Upper lobe of left lung (tissue), 6 donors: ENCODE measurements at regions not wholly inside any gene's neighbourhood (a gene's known extent, or its start where the extent isn't known, plus 50 kb on each side); places are given as distances from the start of the nearest gene placed in this dataset.
A peak's percentile ranks its signal among the peaks of the same experiment; 100 is the strongest.

ENCODE experiments used
- ATAC-seq, 2 donors: fragments of 200-7000 bp; cut with Tn5 transposase; one replicate each; pipeline ENCODE4 v1.9.1; 2022; ENCODE audit warnings: mild to moderate bottlenecking in 2 of 2, moderate library complexity in 2 of 2; ENCODE audit not compliant: low FRiP score in 2 of 2
- DNase-seq, 2 donors: peaks; one replicate each; pipeline ENCODE4 v3.0.0-alpha.2; 2019 to 2020
- H3K27ac ChIP-seq, 4 donors: fragments of 200-600 bp; sonication (generic); one replicate each; pipeline ENCODE4 v1.5.1; 2016 to 2019
- H3K27me3 ChIP-seq, 4 donors: fragments of 200-600 bp; sonication (generic); one replicate each; pipeline ENCODE4 v1.5.1; 2017 to 2019
- H3K36me3 ChIP-seq, 4 donors: fragments of 200-600 bp; sonication (generic); one replicate each; pipeline ENCODE4 v1.5.1; 2016 to 2019
- H3K4me1 ChIP-seq, 4 donors: fragments of 200-600 bp; sonication (generic); one replicate each; pipeline ENCODE4 v1.5.1; 2018 to 2019
- H3K4me3 ChIP-seq, 4 donors: fragments of 200-600 bp; sonication (generic); one replicate each; pipeline ENCODE4 v1.5.1; 2017 to 2019; ENCODE audit warnings: mild to moderate bottlenecking in 2 of 4, moderate library complexity in 1 of 4
- H3K9me3 ChIP-seq, 4 donors: fragments of 200-600 bp; sonication (generic); one replicate each; pipeline ENCODE4 v1.5.1; 2018 to 2019
- EP300 ChIP-seq, 4 donors: sonication (generic); formaldehyde crosslinking; IDR thresholded peaks; one replicate each; pipeline ENCODE4 v1.5.1; 2017; ENCODE audit warnings: antibody characterized with exemption in 4 of 4, control low read depth in 2 of 4
- POLR2A ChIP-seq, 4 donors: fragments of 450-650 bp; IDR thresholded peaks; one replicate each; pipeline ENCODE4 v1.5.1; 2016 to 2017; ENCODE audit warnings: antibody characterized with exemption in 4 of 4, mild to moderate bottlenecking in 2 of 4
- POLR2AphosphoS5 ChIP-seq, 2 donors: sonication (generic); formaldehyde crosslinking; IDR thresholded peaks; one replicate each; pipeline ENCODE4 v1.5.1; 2017; ENCODE audit warnings: antibody characterized with exemption in 2 of 2
- WGBS, 2 donors: methylation state at CpG; one replicate each; pipeline ENCODE4 v1.1.5; 2017 to 2018; 5-methylcytosine and 5-hydroxymethylcytosine counted together
- TF ChIP-seq, protein P1 (sequence below), 6 experiments: fragments of 450-650 bp in 4 of 6; fragments of 200-600 bp in 2 of 6; sonication (generic) in 2 of 6; IDR thresholded peaks; one replicate each; pipeline ENCODE4 v1.5.1; 2016 to 2019; ENCODE audit warnings: antibody characterized with exemption in 6 of 6
- donor health status: DM: no; HTN: no; CAD: no; lungs with moderate emphysema.
- donor health status: DM: no; HTN: yes; CAD: no; lungs with severe emphysema.

GRCh38 chr2:67524213-67524612 is 127.1 kb downstream of the ETAA1 start:
- H3K9me3 ChIP-seq: no peaks in the 10 kb centered on the region
- no peak overlapping the region for H3K4me3 ChIP-seq
- TF ChIP-seq, protein P1, sequence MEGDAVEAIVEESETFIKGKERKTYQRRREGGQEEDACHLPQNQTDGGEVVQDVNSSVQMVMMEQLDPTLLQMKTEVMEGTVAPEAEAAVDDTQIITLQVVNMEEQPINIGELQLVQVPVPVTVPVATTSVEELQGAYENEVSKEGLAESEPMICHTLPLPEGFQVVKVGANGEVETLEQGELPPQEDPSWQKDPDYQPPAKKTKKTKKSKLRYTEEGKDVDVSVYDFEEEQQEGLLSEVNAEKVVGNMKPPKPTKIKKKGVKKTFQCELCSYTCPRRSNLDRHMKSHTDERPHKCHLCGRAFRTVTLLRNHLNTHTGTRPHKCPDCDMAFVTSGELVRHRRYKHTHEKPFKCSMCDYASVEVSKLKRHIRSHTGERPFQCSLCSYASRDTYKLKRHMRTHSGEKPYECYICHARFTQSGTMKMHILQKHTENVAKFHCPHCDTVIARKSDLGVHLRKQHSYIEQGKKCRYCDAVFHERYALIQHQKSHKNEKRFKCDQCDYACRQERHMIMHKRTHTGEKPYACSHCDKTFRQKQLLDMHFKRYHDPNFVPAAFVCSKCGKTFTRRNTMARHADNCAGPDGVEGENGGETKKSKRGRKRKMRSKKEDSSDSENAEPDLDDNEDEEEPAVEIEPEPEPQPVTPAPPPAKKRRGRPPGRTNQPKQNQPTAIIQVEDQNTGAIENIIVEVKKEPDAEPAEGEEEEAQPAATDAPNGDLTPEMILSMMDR (IDR thresholded peaks at IDR 0.05): no peak
- TF ChIP-seq EP300 (IDR thresholded peaks at IDR 0.05) (no peak), POLR2A (IDR thresholded peaks at IDR 0.05) (no peak), POLR2AphosphoS5 (IDR thresholded peaks at IDR 0.05) (no peak)
- H3K27ac ChIP-seq: no peak overlapping the region
- no peaks in the 10 kb centered on the region for H3K36me3 ChIP-seq
- H3K27me3 ChIP-seq: no peaks in the 10 kb centered on the region
- DNase-seq (no peak), ATAC-seq (no peak)
- peaks cover 0 to 6% (median 0%) of the 10 kb centered on the region in 4 donors for H3K4me1 ChIP-seq
- WGBS, 2 donors: 52 to 61% methylated on average over 2 of the region's 2 CpGs

DNA sequence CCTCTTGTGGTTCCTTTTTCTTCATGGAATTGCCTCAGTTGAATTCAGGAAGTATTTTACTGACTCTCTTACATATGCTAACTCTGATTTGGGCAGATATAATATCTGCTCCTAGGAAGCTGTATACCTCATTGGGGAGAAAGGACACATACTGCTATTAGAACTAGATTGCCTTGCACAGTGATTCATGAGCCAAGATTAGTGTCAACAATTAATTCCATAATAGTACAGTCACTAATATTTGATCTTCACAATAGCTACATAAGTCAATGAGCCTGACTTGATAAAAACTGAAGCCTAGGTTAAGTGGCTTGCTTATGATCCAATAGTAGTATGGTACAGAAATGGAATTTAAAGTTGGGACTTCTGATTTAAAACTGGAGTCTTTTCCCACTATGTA is 127.6 kb downstream of the ETAA1 start:
- TF ChIP-seq POLR2AphosphoS5 (IDR thresholded peaks at IDR 0.05) (no peak), EP300 (IDR thresholded peaks at IDR 0.05) (no peak), POLR2A (IDR thresholded peaks at IDR 0.05) (no peak)
- TF ChIP-seq, protein P1 (IDR thresholded peaks at IDR 0.05): no peak
- no peaks in the 10 kb centered on the region for H3K27me3 ChIP-seq
- peaks cover 0 to 6% (median 0%) of the 10 kb centered on the region in 4 donors for H3K4me1 ChIP-seq
- H3K27ac ChIP-seq: no peak overlapping the region
- H3K36me3 ChIP-seq: no peaks in the 10 kb centered on the region
- ATAC-seq (no peak), DNase-seq (no peak)
- H3K9me3 ChIP-seq: no peaks in the 10 kb centered on the region
- no peak overlapping the region for H3K4me3 ChIP-seq

DNA sequence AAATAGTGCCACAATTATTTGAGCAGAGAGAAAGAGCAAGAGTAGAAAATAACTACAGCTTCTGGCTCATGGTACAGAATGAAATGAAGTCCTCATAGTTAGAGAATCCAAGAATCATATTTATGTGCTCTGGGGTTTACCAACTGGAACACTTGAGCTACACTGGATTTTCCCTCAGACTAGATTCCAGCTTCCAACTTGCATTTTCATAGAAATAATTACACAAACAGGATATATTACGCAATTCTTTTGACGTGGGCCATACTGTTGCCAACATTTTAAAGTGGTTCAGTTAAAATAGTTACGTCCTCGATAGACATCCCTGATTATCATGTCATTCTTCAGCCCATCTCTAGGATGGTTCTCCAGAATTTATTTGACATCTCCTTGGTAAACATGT is 129.2 kb downstream of the ETAA1 start:
- Histone ChIP-seq H3K27ac (no peak overlapping the region), H3K4me1 (peaks cover 0 to 6% (median 0%) of the 10 kb centered on the region in 4 donors), H3K27me3 (no peaks in the 10 kb centered on the region), H3K4me3 (no peak overlapping the region), H3K36me3 (no peaks in the 10 kb centered on the region), H3K9me3 (no peaks in the 10 kb centered on the region)
- no peak for DNase-seq
- WGBS, 2 donors: 33 to 45% methylated on average over 4 of the region's 4 CpGs
- peak in 1 of 2 donors; percentile 59 for ATAC-seq
- TF ChIP-seq POLR2AphosphoS5 (IDR thresholded peaks at IDR 0.05) (peak in 1 of 2 donors; percentile 14), EP300 (IDR thresholded peaks at IDR 0.05) (peak in 1 of 4 donors; percentile 23)
- TF ChIP-seq, protein P1 (IDR thresholded peaks at IDR 0.05): no peak

DNA sequence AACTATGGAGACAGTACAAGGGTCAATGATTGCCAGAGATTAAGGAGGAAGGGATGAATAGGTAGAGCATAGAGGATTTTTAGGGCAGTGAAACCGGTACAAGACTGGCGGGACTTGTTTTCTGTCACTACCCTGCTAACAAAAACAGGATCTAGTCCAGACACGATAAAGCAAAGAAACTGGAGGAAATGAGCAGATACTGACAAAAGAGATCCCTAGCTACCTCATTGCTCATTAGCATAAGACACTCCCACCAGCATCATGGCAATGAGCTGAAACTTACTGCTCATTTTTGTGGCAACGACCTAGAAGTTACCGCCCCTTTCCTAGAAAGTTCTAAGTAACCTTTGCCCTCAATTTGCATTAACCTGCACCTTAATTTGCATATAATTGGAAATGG is 131.2 kb downstream of the ETAA1 start:
- no peaks in the 10 kb centered on the region for H3K36me3 ChIP-seq
- H3K4me1 ChIP-seq: peaks cover 0 to 6% (median 0%) of the 10 kb centered on the region in 4 donors
- no peaks in the 10 kb centered on the region for H3K27me3 ChIP-seq
- DNase-seq (no peak), ATAC-seq (no peak)
- no peak for TF ChIP-seq POLR2A (IDR thresholded peaks at IDR 0.05)
- TF ChIP-seq, protein P1 (IDR thresholded peaks at IDR 0.05): no peak
- no peak for TF ChIP-seq EP300 (IDR thresholded peaks at IDR 0.05)
- TF ChIP-seq POLR2AphosphoS5 (IDR thresholded peaks at IDR 0.05): no peak
- WGBS, 2 donors: 90 to 94% methylated on average over 5 of the region's 5 CpGs
- H3K4me3 ChIP-seq: no peak overlapping the region
- no peaks in the 10 kb centered on the region for H3K9me3 ChIP-seq
- H3K27ac ChIP-seq: no peak overlapping the region

DNA sequence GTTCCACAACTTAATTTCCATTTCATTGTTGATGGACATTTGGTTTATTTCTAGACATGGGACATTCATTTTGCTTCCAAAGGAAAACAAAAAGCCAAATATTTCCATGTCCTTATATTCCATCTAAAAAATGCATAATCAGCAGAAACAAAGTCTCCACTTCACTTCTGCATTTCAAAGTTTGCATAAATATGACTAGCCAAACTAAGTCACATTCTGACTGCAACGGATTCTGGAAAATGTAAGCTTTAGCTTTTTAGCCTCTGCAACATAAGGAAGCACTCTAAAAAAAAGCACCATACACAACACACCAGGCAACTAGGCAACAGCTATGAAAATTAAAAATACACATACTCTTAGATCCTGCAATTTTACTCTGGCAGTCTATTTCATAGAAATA is 135.3 kb downstream of the ETAA1 start:
- 72 to 81% methylated on average over 1 of the region's 1 CpG for WGBS, 2 donors
- no peaks in the 10 kb centered on the region for H3K36me3 ChIP-seq
- no peaks in the 10 kb centered on the region for H3K27me3 ChIP-seq
- no peak overlapping the region for H3K27ac ChIP-seq
- no peaks in the 10 kb centered on the region for H3K4me1 ChIP-seq
- TF ChIP-seq, protein P1 (IDR thresholded peaks at IDR 0.05): no peak
- TF ChIP-seq EP300 (IDR thresholded peaks at IDR 0.05) (no peak), POLR2A (IDR thresholded peaks at IDR 0.05) (no peak), POLR2AphosphoS5 (IDR thresholded peaks at IDR 0.05) (no peak)
- DNase-seq (no peak), ATAC-seq (no peak)
- no peak overlapping the region for H3K4me3 ChIP-seq
- no peaks in the 10 kb centered on the region for H3K9me3 ChIP-seq
